Glutamatergic neuron (in vitro differentiated cells): ENCODE measurements at regions not wholly inside any gene's neighbourhood (a gene's known extent, or its start where the extent isn't known, plus 50 kb on each side); places are given as distances from the start of the nearest gene placed in this dataset.

Source experiments
- DNase-seq: peaks from one replicate; pipeline ENCODE4 v3.0.0; 2022
- H3K27ac Mint-ChIP-seq: one replicate; pipeline ENCODE4 v1.8.0; 2020; ENCODE audit warnings: mild to moderate bottlenecking, mixed read lengths, inconsistent platforms; ENCODE audit not compliant: unreplicated experiment
- H3K27me3 Mint-ChIP-seq: one replicate; pipeline ENCODE4 v1.8.0; 2020; ENCODE audit warnings: mild to moderate bottlenecking, moderate library complexity, mixed read lengths, inconsistent platforms; ENCODE audit not compliant: unreplicated experiment
- H3K36me3 Mint-ChIP-seq: one replicate; pipeline ENCODE4 v1.8.0; 2020; ENCODE audit warnings: mild to moderate bottlenecking, mixed read lengths, inconsistent platforms; ENCODE audit not compliant: unreplicated experiment
- H3K4me1 Mint-ChIP-seq: one replicate; pipeline ENCODE4 v1.8.0; 2020; ENCODE audit warnings: mild to moderate bottlenecking, low read depth, mixed read lengths, inconsistent platforms; ENCODE audit not compliant: unreplicated experiment
- H3K4me3 Mint-ChIP-seq: one replicate; pipeline ENCODE4 v1.8.0; 2020; ENCODE audit warnings: mild to moderate bottlenecking, mixed read lengths, inconsistent platforms; ENCODE audit not compliant: unreplicated experiment
- H3K9me3 Mint-ChIP-seq: one replicate; pipeline ENCODE4 v1.8.0; 2020; ENCODE audit warnings: mild to moderate bottlenecking, moderate library complexity, mixed read lengths, inconsistent platforms; ENCODE audit not compliant: unreplicated experiment
- TF ChIP-seq, protein P1 (sequence below): fragments of 200-600 bp; sonication (generic); IDR thresholded peaks from one replicate; pipeline ENCODE4 v1.5.0; 2021; ENCODE audit not compliant: partially characterized antibody, unreplicated experiment

DNA sequence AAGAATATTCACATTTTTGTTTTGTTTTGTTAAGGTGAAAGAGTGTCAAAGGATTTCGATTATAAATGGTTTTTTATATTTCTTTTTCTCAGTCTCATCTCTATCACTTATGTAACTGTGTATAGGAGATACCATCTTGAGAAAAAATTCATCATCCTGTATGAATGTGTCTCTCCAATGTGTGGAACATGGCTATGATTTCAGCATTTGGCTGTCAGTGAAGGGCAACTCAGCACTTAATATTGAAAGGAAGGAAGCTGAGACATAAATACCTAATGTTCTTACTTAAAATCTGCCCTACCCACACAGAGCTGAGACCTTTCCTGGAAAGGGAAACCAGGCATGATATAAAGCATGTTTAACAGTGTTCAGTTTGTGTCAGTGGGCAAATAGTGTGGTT lies 474.2 kb upstream of the RIOK2 start:
- Mint-ChIP-seq H3K4me3 (no peak overlapping the region), H3K9me3 (no peaks in the 10 kb centered on the region), H3K27ac (no peak overlapping the region), H3K27me3 (peaks cover 1% of the 10 kb centered on the region), H3K36me3 (no peaks in the 10 kb centered on the region), H3K4me1 (no peaks in the 10 kb centered on the region)
- no peak for DNase-seq
- TF ChIP-seq, protein P1, sequence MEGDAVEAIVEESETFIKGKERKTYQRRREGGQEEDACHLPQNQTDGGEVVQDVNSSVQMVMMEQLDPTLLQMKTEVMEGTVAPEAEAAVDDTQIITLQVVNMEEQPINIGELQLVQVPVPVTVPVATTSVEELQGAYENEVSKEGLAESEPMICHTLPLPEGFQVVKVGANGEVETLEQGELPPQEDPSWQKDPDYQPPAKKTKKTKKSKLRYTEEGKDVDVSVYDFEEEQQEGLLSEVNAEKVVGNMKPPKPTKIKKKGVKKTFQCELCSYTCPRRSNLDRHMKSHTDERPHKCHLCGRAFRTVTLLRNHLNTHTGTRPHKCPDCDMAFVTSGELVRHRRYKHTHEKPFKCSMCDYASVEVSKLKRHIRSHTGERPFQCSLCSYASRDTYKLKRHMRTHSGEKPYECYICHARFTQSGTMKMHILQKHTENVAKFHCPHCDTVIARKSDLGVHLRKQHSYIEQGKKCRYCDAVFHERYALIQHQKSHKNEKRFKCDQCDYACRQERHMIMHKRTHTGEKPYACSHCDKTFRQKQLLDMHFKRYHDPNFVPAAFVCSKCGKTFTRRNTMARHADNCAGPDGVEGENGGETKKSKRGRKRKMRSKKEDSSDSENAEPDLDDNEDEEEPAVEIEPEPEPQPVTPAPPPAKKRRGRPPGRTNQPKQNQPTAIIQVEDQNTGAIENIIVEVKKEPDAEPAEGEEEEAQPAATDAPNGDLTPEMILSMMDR = no peak

DNA sequence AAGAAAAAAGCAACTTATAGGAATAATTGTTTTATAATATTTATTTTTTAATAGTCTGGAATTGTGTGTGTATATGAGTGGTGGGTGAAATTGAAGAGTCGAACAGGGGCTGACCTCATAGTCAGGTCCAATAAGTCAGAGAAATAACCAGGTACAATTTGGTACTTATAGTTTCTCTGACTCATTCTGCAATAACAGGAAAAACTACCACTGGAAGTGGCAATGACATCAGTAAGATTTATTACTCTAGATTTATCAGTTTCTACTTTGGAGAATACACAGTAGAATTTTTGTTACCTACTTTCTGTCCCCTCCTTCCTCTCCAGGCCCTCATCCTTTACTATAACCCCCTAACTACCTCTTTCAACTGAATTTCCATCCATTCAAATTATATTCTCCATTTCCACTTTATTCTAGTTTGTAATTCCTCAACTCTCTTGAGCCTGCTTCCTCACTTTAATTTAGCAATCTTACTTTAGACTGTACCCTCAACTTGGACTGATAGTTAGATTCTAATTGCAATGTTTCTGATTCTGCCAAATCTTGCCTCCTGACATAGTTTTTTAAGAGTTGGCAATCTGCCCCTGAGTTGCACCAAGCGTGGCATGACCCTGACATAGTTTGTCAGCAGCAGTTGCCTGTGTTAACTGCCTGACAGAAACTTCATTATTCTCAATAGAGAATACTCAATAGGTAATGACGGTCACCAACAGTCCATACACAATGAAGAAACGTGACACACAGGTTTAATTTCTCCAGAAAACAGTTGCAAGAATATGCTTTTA lies 475.3 kb upstream of the RIOK2 start:
- TF ChIP-seq, protein P1 = no peak
- no peaks in the 10 kb centered on the region for H3K4me1 Mint-ChIP-seq
- no peak for DNase-seq
- H3K27ac Mint-ChIP-seq = no peak overlapping the region
- no peaks in the 10 kb centered on the region for H3K36me3 Mint-ChIP-seq
- H3K9me3 Mint-ChIP-seq = no peaks in the 10 kb centered on the region
- no peak overlapping the region for H3K4me3 Mint-ChIP-seq
- peaks cover 1% of the 10 kb centered on the region for H3K27me3 Mint-ChIP-seq

DNA sequence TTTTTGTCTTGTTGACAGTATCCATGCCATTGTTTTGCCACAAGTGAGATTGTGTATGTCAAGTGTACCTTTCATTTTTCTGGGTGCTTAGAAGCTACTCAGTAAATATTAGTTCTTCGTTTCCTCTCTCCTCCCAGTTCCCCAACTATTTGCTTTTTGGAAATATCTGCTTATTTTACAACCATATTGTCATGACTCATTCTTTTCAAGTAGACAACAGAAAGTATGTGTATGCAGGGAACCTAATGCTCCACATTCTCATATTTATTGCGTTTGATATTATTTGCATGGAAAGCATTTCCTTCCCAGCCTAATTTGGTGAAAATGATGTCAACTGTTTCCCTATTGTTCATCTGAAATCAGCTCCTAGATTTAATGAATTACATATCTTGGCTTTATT lies 483.7 kb upstream of the RIOK2 start:
- TF ChIP-seq, protein P1 = no peak
- no peak for DNase-seq
- H3K4me1 Mint-ChIP-seq = no peaks in the 10 kb centered on the region
- H3K27ac Mint-ChIP-seq = no peak overlapping the region
- no peaks in the 10 kb centered on the region for H3K9me3 Mint-ChIP-seq
- H3K36me3 Mint-ChIP-seq = no peaks in the 10 kb centered on the region
- no peaks in the 10 kb centered on the region for H3K27me3 Mint-ChIP-seq
- no peak overlapping the region for H3K4me3 Mint-ChIP-seq

DNA sequence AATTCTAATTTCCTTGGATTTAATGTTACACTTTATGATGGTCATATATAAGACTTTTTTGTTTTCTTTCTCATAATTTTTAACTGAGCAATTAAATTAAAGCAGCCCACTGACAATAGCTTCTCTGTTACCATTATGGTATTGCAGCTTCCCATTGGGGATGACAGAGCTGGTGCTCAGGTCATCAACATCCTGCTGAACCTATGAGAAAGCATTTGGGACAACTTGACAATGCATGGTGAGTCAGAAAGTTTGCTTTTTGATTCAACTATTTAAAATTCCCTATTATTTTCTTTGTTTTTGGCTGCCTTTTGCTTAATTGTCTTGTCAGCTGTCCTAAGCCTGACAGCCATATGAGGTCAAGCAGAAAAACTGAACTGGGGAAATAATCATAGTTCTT lies 487.4 kb upstream of the RIOK2 start:
- no peak overlapping the region for H3K4me3 Mint-ChIP-seq
- no peaks in the 10 kb centered on the region for H3K4me1 Mint-ChIP-seq
- DNase-seq = no peak
- TF ChIP-seq, protein P1 = no peak
- no peak overlapping the region for H3K27ac Mint-ChIP-seq
- H3K9me3 Mint-ChIP-seq = no peaks in the 10 kb centered on the region
- no peaks in the 10 kb centered on the region for H3K36me3 Mint-ChIP-seq
- H3K27me3 Mint-ChIP-seq = no peaks in the 10 kb centered on the region

DNA sequence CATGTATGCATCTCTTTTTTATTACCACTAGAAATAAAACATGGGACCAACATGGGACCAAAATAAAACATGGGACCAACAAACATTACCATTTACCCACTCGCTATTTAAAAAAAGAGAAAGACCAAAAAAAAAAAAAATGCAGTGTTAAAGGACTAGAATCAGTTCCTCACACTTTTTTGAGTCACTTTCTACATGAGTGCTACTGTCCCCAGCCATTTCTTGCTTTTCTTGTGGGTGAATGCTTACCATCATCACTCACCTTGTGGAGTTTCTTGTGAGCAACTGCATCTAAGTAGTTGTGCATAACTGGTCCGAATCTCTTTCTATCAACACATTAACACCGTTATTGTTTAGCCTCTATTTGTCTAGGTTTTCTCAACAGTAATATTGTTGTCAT lies 493.6 kb upstream of the RIOK2 start:
- no peaks in the 10 kb centered on the region for H3K4me1 Mint-ChIP-seq
- DNase-seq = no peak
- H3K4me3 Mint-ChIP-seq = no peak overlapping the region
- H3K27me3 Mint-ChIP-seq = no peaks in the 10 kb centered on the region
- H3K27ac Mint-ChIP-seq = no peak overlapping the region
- H3K36me3 Mint-ChIP-seq = no peaks in the 10 kb centered on the region
- H3K9me3 Mint-ChIP-seq = no peaks in the 10 kb centered on the region
- TF ChIP-seq, protein P1 = no peak
